Transverse colon (tissue), 4 donors: ENCODE measurements at regions not wholly inside any gene's neighbourhood (a gene's known extent, or its start where the extent isn't known, plus 50 kb on each side); places are given as distances from the start of the nearest gene placed in this dataset.

Source experiments
- DNase-seq: peaks from one replicate; pipeline ENCODE4 v3.0.0-alpha.2; 2019
- H3K27ac ChIP-seq, 4 donors: fragments of 200-600 bp; sonication (generic); 2 replicates each; pipeline ENCODE4 v1.5.1; 2016 to 2018; ENCODE audit warnings: inconsistent platforms in 4 of 4
- H3K27me3 ChIP-seq: fragments of 200-600 bp; sonication (generic); 2 replicates; pipeline ENCODE4 v1.5.1; 2017; ENCODE audit warnings: inconsistent platforms
- H3K36me3 ChIP-seq, 4 donors: fragments of 200-600 bp; sonication (generic); 2 replicates each; pipeline ENCODE4 v1.5.1; 2017 to 2019; ENCODE audit warnings: inconsistent platforms in 4 of 4
- H3K4me1 ChIP-seq, 4 donors: fragments of 200-600 bp; sonication (generic); 2 replicates each; pipeline ENCODE4 v1.5.1; 2017 to 2020; ENCODE audit warnings: inconsistent platforms in 4 of 4
- H3K4me3 ChIP-seq, 4 donors: fragments of 200-600 bp; sonication (generic); 1 replicate in 1 of 4; 2 replicates in 3 of 4; pipeline versions ENCODE4 v1.5.1 to v1.6.1; 2017 to 2019; ENCODE audit warnings: inconsistent platforms in 4 of 4
- H3K9me3 ChIP-seq, 2 donors: fragments of 200-600 bp; sonication (generic); 2 replicates each; pipeline ENCODE4 v1.5.1; 2017 to 2019; ENCODE audit warnings: inconsistent platforms in 2 of 2
- CTCF ChIP-seq, 5 experiments: fragments of 200-600 bp in 3 of 5; fragments of 450-650 bp in 2 of 5; sonication (generic) in 3 of 5; IDR thresholded peaks; 1 replicate in 2 of 5; 2 replicates in 3 of 5; pipeline ENCODE4 v1.5.1; 2016 to 2017; ENCODE audit warnings: antibody characterized with exemption in 5 of 5, inconsistent platforms in 3 of 5, mild to moderate bottlenecking in 2 of 5, moderate library complexity in 1 of 5
- EP300 ChIP-seq: sonication (generic); formaldehyde crosslinking; IDR thresholded peaks from one replicate; pipeline ENCODE4 v1.6.1; 2017; ENCODE audit warnings: antibody characterized with exemption, low read depth
- POLR2A ChIP-seq: fragments of 450-650 bp; IDR thresholded peaks from one replicate; pipeline ENCODE4 v1.6.1; 2016; ENCODE audit warnings: antibody characterized with exemption, mild to moderate bottlenecking, moderate library complexity
- POLR2AphosphoS5 ChIP-seq, 3 donors: sonication (generic); formaldehyde crosslinking; IDR thresholded peaks; one replicate each; pipeline ENCODE4 v1.6.1; 2016; ENCODE audit warnings: antibody characterized with exemption in 3 of 3
- WGBS, 2 donors: methylation state at CpG; one replicate each; pipeline ENCODE4 v1.1.5; 2018; ENCODE audit warnings: low coverage in 1 of 2; 5-methylcytosine and 5-hydroxymethylcytosine counted together
- in situ Hi-C, 4 donors: fragments of 200-750 bp; cut with MboI; loops; one replicate each; pipeline versions ENCODE4 v1.15.0 to v1.15.1; 2017; ENCODE audit warnings: low sequenced_read_pairs in 3 of 4, low pct_ligation_motif_present in 1 of 4, low pct_unique_long_range_greater_than_20kb in 1 of 4
- intact Hi-C: fragments of 100-400 bp; cut with DNase I; formaldehyde crosslinking; loops from one replicate; pipeline ENCODE4 v1.15.1; 2023; ENCODE audit warnings: low total_unique reads

- intact Hi-C loops, result no loop called here
- DNase-seq, result no peak
- no peaks in the 10 kb centered on the region for H3K9me3 ChIP-seq
- no peaks in the 10 kb centered on the region for H3K27me3 ChIP-seq
- no peaks in the 10 kb centered on the region for H3K36me3 ChIP-seq
- in situ Hi-C loops, result loop anchor here (5.0 to 25.0 kb wide), 5 partner anchors 178 to 459 kb away; partner anchors contain the start of gene RB1 (in 1 of the 4)
- TF ChIP-seq POLR2AphosphoS5 (IDR thresholded peaks at IDR 0.05), result no peak
- no peak for TF ChIP-seq CTCF (IDR thresholded peaks at IDR 0.05)
- TF ChIP-seq POLR2A, result no peak
- no peak for TF ChIP-seq EP300
- peaks cover 5 to 43% (median 26%) of the 10 kb centered on the region in 4 donors for H3K4me1 ChIP-seq
- WGBS, 2 donors, result 55% methylated on average over 3 of the region's 3 CpGs; no CpG with 5 or more reads in 1 of the 2 donors
- no peak overlapping the region for H3K4me3 ChIP-seq
- no peak overlapping the region for H3K27ac ChIP-seq
Measured at GRCh38 chr13:48583859-48584311, 51.0 kb upstream of the RCBTB2 start.

- Histone ChIP-seq H3K4me3 (no peak overlapping the region), H3K4me1 (peaks cover 5 to 41% (median 21%) of the 10 kb centered on the region in 4 donors), H3K27me3 (no peaks in the 10 kb centered on the region), H3K9me3 (no peaks in the 10 kb centered on the region), H3K36me3 (no peaks in the 10 kb centered on the region), H3K27ac (peak overlapping the region; percentile 7 to 46 (median 20))
- in situ Hi-C loops, result loop anchor here (10.0 to 25.0 kb wide), 4 partner anchors 177 to 461 kb away; partner anchors contain the start of gene RB1 (in 1 of the 4)
- intact Hi-C loops, result no loop called here
- 21 to 24% methylated on average over 2 of the region's 2 CpGs for WGBS, 2 donors
- TF ChIP-seq POLR2AphosphoS5 (IDR thresholded peaks at IDR 0.05) (no peak), POLR2A (no peak)
- DNase-seq, result peak; percentile 31
Measured at GRCh38 chr13:48585456-48585840, 52.6 kb upstream of the RCBTB2 start.

- TF ChIP-seq POLR2A (no peak), CTCF (IDR thresholded peaks at IDR 0.05) (no peak), POLR2AphosphoS5 (IDR thresholded peaks at IDR 0.05) (no peak), EP300 (no peak)
- no peaks in the 10 kb centered on the region for H3K9me3 ChIP-seq
- peaks cover 5 to 51% (median 26%) of the 10 kb centered on the region in 4 donors for H3K4me1 ChIP-seq
- H3K27me3 ChIP-seq, result no peaks in the 10 kb centered on the region
- 22 to 34% methylated on average over 3 to 5 of the region's 5 CpGs for WGBS, 2 donors
- peak overlapping the region in 2 of 4 donors; percentile 10 to 28 for H3K27ac ChIP-seq
- in situ Hi-C loops (loop anchor here (10.0 to 25.0 kb wide), 4 partner anchors 176 to 462 kb away; partner anchors contain the start of gene RB1 (in 1 of the 4)), intact Hi-C loops (no loop called here)
- no peak overlapping the region for H3K4me3 ChIP-seq
- H3K36me3 ChIP-seq, result no peaks in the 10 kb centered on the region
- DNase-seq, result no peak
Measured at GRCh38 chr13:48586591-48587103, 53.8 kb upstream of the RCBTB2 start.

GRCh38 chr13:48588120-48588519 lies 55.2 kb upstream of the RCBTB2 start:
- H3K27me3 ChIP-seq, result no peaks in the 10 kb centered on the region
- peaks cover 5 to 58% (median 28%) of the 10 kb centered on the region in 4 donors for H3K4me1 ChIP-seq
- H3K27ac ChIP-seq, result no peak overlapping the region
- no peaks in the 10 kb centered on the region for H3K9me3 ChIP-seq
- in situ Hi-C loops, result loop anchor here (10.0 to 25.0 kb wide), 4 partner anchors 174 to 463 kb away; partner anchors contain the start of gene RB1 (in 1 of the 4)
- 98 to 100% methylated on average over 2 of the region's 2 CpGs for WGBS, 2 donors
- no peaks in the 10 kb centered on the region for H3K36me3 ChIP-seq
- intact Hi-C loops, result no loop called here
- TF ChIP-seq POLR2AphosphoS5 (IDR thresholded peaks at IDR 0.05) (no peak), CTCF (IDR thresholded peaks at IDR 0.05) (no peak), EP300 (no peak), POLR2A (no peak)
- no peak for DNase-seq
- H3K4me3 ChIP-seq, result no peak overlapping the region
